IPS DF 4.7 (cell line): ENCODE measurements at regions not wholly inside any gene's neighbourhood (a gene's known extent, or its start where the extent isn't known, plus 50 kb on each side); places are given as distances from the start of the nearest gene placed in this dataset.
"Not testable (repeated sequence)": the region's sequence is repeated elsewhere in the genome, so short reads cannot be mapped to it uniquely, and the experiment has no call there.

Source experiments
- DNase-seq: peaks from one replicate; pipeline ENCODE4 v3.0.0-alpha.2; 2013; ENCODE audit warnings: low spot score; ENCODE audit errors: extremely low read depth

GRCh38 chr14:71324767-71325272 is 417.6 kb downstream of the PCNX1 start:
- DNase-seq: no peak

GRCh38 chr14:71327691-71328090 is 420.4 kb downstream of the PCNX1 start:
- DNase-seq: no peak

GRCh38 chr14:71328183-71328582 is 420.9 kb downstream of the PCNX1 start:
- no peak for DNase-seq

GRCh38 chr14:71328954-71329353 is 421.7 kb downstream of the PCNX1 start:
- DNase-seq: no peak

GRCh38 chr14:71331403-71331802 is 424.1 kb downstream of the PCNX1 start:
- no peak for DNase-seq

- DNase-seq: no peak
These were observed 425.2 kb downstream of the PCNX1 start for GRCh38 chr14:71332476-71332875.

- DNase-seq: no peak
These were observed 426.4 kb downstream of the PCNX1 start for GRCh38 chr14:71333705-71334104.

GRCh38 chr14:71336489-71337192 is 429.4 kb downstream of the PCNX1 start:
- no peak for DNase-seq

- DNase-seq: no peak
These were observed 430.9 kb downstream of the PCNX1 start for GRCh38 chr14:71338153-71338552.

- no peak for DNase-seq
These were observed 432.6 kb downstream of the PCNX1 start for GRCh38 chr14:71339650-71340415.

- DNase-seq: no peak
These were observed 433.9 kb downstream of the PCNX1 start for GRCh38 chr14:71341156-71341555.

GRCh38 chr14:71343724-71344123 is 436.5 kb downstream of the PCNX1 start:
- no peak for DNase-seq

GRCh38 chr14:71344506-71344905 is 437.2 kb downstream of the PCNX1 start:
- no peak for DNase-seq

GRCh38 chr14:71346685-71347084 is 439.4 kb downstream of the PCNX1 start:
- no peak for DNase-seq

GRCh38 chr14:71348394-71348793 is 441.1 kb downstream of the PCNX1 start:
- DNase-seq: no peak

- DNase-seq: no peak
These were observed 441.6 kb downstream of the PCNX1 start for GRCh38 chr14:71348817-71349216.

- no peak for DNase-seq
These were observed 446.9 kb downstream of the PCNX1 start for GRCh38 chr14:71354142-71354541.

- DNase-seq: no peak
These were observed 447.5 kb downstream of the PCNX1 start for GRCh38 chr14:71354801-71355200.

- DNase-seq: no peak
These were observed 448.3 kb downstream of the PCNX1 start for GRCh38 chr14:71355324-71356201.

- DNase-seq: no peak
These were observed 451.1 kb downstream of the PCNX1 start for GRCh38 chr14:71358209-71358931.

- not testable (repeated sequence) for DNase-seq
These were observed 451.7 kb downstream of the PCNX1 start for GRCh38 chr14:71358932-71359421.
